ENCODE measurements at regions not wholly inside any gene's neighbourhood (a gene's known extent, or its start where the extent isn't known, plus 50 kb on each side); places are given as distances from the start of the nearest gene placed in this dataset.

DNA sequence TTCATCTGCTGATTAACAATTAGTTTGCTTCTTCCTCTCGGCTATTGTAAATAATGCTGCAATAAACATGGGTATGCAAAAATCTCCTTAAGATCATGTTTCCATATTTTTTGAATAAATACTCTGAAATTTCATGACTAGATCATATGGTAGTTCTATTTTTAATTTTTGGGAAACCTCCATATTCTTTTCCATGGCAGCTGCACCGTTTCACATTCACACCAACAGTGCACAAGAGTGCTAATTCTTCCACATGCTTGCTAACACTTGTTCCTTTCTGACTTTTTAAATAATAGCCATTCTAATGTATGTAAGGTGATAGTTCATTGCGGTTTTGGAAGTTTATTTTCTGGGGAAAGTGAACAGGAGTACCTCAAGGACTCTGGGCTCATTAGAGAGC, 52.6 kb upstream of the TACR1 start:
- TF ChIP-seq EP300 (IDR thresholded peaks at IDR 0.05) = no peak
- TF ChIP-seq, protein P1, sequence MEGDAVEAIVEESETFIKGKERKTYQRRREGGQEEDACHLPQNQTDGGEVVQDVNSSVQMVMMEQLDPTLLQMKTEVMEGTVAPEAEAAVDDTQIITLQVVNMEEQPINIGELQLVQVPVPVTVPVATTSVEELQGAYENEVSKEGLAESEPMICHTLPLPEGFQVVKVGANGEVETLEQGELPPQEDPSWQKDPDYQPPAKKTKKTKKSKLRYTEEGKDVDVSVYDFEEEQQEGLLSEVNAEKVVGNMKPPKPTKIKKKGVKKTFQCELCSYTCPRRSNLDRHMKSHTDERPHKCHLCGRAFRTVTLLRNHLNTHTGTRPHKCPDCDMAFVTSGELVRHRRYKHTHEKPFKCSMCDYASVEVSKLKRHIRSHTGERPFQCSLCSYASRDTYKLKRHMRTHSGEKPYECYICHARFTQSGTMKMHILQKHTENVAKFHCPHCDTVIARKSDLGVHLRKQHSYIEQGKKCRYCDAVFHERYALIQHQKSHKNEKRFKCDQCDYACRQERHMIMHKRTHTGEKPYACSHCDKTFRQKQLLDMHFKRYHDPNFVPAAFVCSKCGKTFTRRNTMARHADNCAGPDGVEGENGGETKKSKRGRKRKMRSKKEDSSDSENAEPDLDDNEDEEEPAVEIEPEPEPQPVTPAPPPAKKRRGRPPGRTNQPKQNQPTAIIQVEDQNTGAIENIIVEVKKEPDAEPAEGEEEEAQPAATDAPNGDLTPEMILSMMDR (IDR thresholded peaks at IDR 0.05) = no peak

Data from sigmoid colon (tissue), 4 donors.